MCF 10A (cell line): ENCODE measurements at regions not wholly inside any gene's neighbourhood (a gene's known extent, or its start where the extent isn't known, plus 50 kb on each side); places are given as distances from the start of the nearest gene placed in this dataset.

Experiments
- BruUV-seq: library from RNA; stranded (reverse); fragments of 400-500 nt; replicated peaks from 2 replicates; lab custom pipeline; 2021; lab: Mats Ljungman, UMichigan
- CTCF ChIA-PET: fragments of 300-600 bp; sonication (Branson Sonifier 250); formaldehyde crosslinking; extraction: SDS; loops from one replicate; lab custom pipeline; 2021; ENCODE audit warnings: antibody characterized with exemption, inconsistent platforms; lab: Yijun Ruan, JAX
- POLR2A ChIA-PET: fragments of 300-600, 350-650 bp; sonication (Branson Sonifier 250); formaldehyde crosslinking; extraction: SDS; loops from one replicate; lab custom pipeline; 2020; ENCODE audit warnings: antibody characterized with exemption, inconsistent platforms; lab: Yijun Ruan, JAX
- DNase-seq: peaks from one replicate; pipeline ENCODE4 v3.0.0-alpha.2; 2018; ENCODE audit not compliant: unreplicated experiment
- H3K27ac Mint-ChIP-seq: one replicate; pipeline ENCODE4 v1.8.0; 2022; ENCODE audit warnings: mild to moderate bottlenecking, low read depth, mixed read lengths; ENCODE audit not compliant: unreplicated experiment
- H3K27me3 Mint-ChIP-seq: one replicate; pipeline ENCODE4 v1.8.0; 2022; ENCODE audit warnings: mixed read lengths; ENCODE audit not compliant: insufficient read depth, unreplicated experiment
- H3K36me3 Mint-ChIP-seq: one replicate; pipeline ENCODE4 v1.8.0; 2022; ENCODE audit warnings: mild to moderate bottlenecking, moderate library complexity, mixed read lengths; ENCODE audit not compliant: insufficient read depth, unreplicated experiment
- H3K4me1 Mint-ChIP-seq: one replicate; pipeline ENCODE4 v1.8.0; 2022; ENCODE audit warnings: mixed read lengths; ENCODE audit not compliant: insufficient read depth, unreplicated experiment
- H3K4me3 Mint-ChIP-seq: one replicate; pipeline ENCODE4 v1.8.0; 2022; ENCODE audit warnings: mild to moderate bottlenecking, moderate library complexity, mixed read lengths; ENCODE audit not compliant: unreplicated experiment
- H3K9me3 Mint-ChIP-seq: one replicate; pipeline ENCODE4 v1.8.0; 2022; ENCODE audit warnings: mixed read lengths; ENCODE audit not compliant: unreplicated experiment
- intact Hi-C: fragments of 100-400 bp; cut with micrococcal nuclease; formaldehyde crosslinking; loops from 2 replicates; pipeline ENCODE4 v1.14.1; 2022
- TF ChIP-seq, protein P1 (sequence below): fragments of 200-600 bp; IDR thresholded peaks from one replicate; pipeline ENCODE4 v1.8.0; 2022; ENCODE audit warnings: antibody characterized with exemption, mild to moderate bottlenecking; ENCODE audit not compliant: unreplicated experiment

DNA sequence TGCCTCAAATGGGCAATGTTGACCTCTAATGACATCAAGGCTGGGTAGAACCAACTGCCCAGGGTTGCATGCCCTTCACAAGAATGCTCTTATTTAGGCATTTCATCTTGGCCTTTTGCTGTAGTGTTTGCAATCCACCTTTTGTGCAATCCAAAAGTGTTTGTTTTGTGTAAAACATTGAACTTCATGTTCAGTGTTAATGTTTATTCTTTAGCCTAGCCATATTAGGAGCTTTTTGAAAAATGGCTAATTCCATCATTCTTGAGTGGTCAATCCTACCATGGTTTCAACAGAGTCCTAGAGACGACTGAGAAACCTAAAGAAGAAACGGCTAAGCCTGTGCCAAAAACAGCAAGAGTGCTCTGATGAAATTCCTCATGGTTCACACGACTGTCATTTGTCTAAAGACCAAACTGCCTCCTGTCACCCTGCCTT, 279.6 kb upstream of the PRDM1 start:
- no TSS peak for BruUV-seq
- ChIA-PET POLR2A (interaction anchor here (0.7 to 1.1 kb wide), 2 partner anchors 15 to 281 kb away, joined by 3 read pairs; no protein-coding TSS in a partner anchor), CTCF (interaction anchor here (0.7 kb wide), 2 partner anchors 28 to 416 kb away, joined by 3 to 4 read pairs; no protein-coding TSS in a partner anchor)
- no peak overlapping the region for H3K4me3 Mint-ChIP-seq
- no peak overlapping the region for H3K27ac Mint-ChIP-seq
- DNase-seq: peak; percentile 86
- no peaks in the 10 kb centered on the region for H3K36me3 Mint-ChIP-seq
- H3K27me3 Mint-ChIP-seq: no peaks in the 10 kb centered on the region
- H3K4me1 Mint-ChIP-seq: peaks cover 30% of the 10 kb centered on the region
- H3K9me3 Mint-ChIP-seq: peaks cover 8% of the 10 kb centered on the region
- TF ChIP-seq, protein P1, sequence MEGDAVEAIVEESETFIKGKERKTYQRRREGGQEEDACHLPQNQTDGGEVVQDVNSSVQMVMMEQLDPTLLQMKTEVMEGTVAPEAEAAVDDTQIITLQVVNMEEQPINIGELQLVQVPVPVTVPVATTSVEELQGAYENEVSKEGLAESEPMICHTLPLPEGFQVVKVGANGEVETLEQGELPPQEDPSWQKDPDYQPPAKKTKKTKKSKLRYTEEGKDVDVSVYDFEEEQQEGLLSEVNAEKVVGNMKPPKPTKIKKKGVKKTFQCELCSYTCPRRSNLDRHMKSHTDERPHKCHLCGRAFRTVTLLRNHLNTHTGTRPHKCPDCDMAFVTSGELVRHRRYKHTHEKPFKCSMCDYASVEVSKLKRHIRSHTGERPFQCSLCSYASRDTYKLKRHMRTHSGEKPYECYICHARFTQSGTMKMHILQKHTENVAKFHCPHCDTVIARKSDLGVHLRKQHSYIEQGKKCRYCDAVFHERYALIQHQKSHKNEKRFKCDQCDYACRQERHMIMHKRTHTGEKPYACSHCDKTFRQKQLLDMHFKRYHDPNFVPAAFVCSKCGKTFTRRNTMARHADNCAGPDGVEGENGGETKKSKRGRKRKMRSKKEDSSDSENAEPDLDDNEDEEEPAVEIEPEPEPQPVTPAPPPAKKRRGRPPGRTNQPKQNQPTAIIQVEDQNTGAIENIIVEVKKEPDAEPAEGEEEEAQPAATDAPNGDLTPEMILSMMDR: no peak
- intact Hi-C loops: no loop called here

DNA sequence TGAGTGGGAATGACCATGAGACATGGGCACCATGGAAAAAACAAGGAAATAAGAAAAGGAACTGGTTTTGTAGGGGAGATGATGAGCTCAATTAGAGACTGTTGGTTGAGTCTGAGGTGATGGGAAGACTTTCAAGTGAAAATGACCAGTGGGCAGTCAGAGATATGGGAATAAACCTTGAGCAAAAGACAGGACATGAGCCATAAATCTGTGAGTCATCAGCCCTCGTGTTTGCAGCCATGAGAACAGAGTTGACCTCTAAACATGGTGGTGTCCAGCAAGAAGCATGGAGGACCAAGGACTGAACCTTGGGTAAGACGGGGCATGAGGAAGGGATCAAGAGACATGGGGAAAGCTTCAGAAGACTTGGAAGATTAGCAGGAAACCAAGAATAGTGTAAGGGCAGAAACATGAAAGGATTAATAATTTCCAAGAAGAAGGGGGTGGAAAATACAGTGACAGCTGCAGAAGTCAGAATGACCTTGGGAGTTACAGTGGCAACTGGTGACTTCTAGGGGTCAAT, 280.6 kb upstream of the PRDM1 start:
- H3K9me3 Mint-ChIP-seq: peaks cover 8% of the 10 kb centered on the region
- CTCF ChIA-PET: no interaction called here
- POLR2A ChIA-PET: interaction anchor here (0.7 to 1.1 kb wide), 2 partner anchors 14 to 389 kb away, joined by 3 read pairs; no protein-coding TSS in a partner anchor
- DNase-seq: peak; percentile 42
- H3K36me3 Mint-ChIP-seq: no peaks in the 10 kb centered on the region
- TF ChIP-seq, protein P1: no peak
- intact Hi-C loops: no loop called here
- H3K27ac Mint-ChIP-seq: no peak overlapping the region
- H3K4me3 Mint-ChIP-seq: no peak overlapping the region
- no TSS peak for BruUV-seq
- peaks cover 27% of the 10 kb centered on the region for H3K4me1 Mint-ChIP-seq
- H3K27me3 Mint-ChIP-seq: no peaks in the 10 kb centered on the region

DNA sequence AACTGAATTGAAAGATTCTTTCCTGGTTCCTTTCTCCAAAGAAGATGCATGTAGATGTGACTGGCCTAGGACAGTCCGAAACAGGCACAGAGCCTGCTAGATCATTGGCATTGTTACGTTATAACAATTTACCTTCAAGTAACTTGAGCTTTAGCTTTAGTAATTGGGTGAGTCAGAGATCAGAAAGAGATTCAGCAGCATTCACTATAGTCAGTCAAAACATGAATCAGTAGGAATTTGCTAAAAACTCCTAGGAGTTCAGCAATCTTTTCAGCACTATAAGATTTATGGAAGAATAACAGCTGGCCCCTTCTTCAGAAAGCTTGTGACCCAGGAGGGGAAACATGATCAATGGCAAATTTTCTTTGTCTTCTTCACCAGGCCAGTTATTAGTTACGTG, 281.7 kb upstream of the PRDM1 start:
- Mint-ChIP-seq H3K27me3 (no peaks in the 10 kb centered on the region), H3K4me3 (no peak overlapping the region), H3K27ac (no peak overlapping the region), H3K36me3 (no peaks in the 10 kb centered on the region), H3K4me1 (peaks cover 16% of the 10 kb centered on the region), H3K9me3 (peaks cover 8% of the 10 kb centered on the region)
- CTCF ChIA-PET: interaction anchor here (1.0 to 1.7 kb wide), 2 partner anchors 16 to 313 kb away, joined by 3 read pairs; no protein-coding TSS in a partner anchor
- intact Hi-C loops: no loop called here
- peak; percentile 63 for DNase-seq
- POLR2A ChIA-PET: interaction anchor here (0.6 kb wide), 1 partner anchor 55 kb away, joined by 4 read pairs; no protein-coding TSS in a partner anchor
- TF ChIP-seq, protein P1: no peak
- BruUV-seq: no TSS peak

DNA sequence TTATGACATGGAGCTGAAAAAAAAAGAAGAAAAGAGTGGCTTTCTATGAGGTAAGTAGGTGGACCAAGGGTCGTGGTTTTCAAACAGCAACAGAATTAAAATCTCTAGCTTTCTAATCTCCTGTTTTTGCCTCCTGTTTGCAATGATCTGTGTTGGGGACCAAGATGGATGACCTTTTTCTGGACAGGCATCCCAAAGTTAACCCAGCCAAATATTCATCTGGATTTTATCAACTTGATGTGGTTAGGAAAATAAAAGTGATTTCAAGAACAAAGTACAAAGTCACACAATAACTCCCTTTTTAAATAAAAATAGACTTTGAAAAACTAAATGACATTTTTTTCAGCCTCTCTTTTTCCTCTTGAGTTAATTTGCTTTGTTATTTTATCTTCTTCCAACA, 282.1 kb upstream of the PRDM1 start:
- POLR2A ChIA-PET: interaction anchor here (0.6 kb wide), 1 partner anchor 55 kb away, joined by 4 read pairs; no protein-coding TSS in a partner anchor
- no peaks in the 10 kb centered on the region for H3K36me3 Mint-ChIP-seq
- no peak overlapping the region for H3K27ac Mint-ChIP-seq
- no peaks in the 10 kb centered on the region for H3K27me3 Mint-ChIP-seq
- CTCF ChIA-PET: interaction anchor here (0.6 to 1.7 kb wide), 4 partner anchors 16 to 313 kb away, joined by 3 read pairs; no protein-coding TSS in a partner anchor
- BruUV-seq: no TSS peak
- H3K4me1 Mint-ChIP-seq: peaks cover 15% of the 10 kb centered on the region
- H3K9me3 Mint-ChIP-seq: peaks cover 8% of the 10 kb centered on the region
- H3K4me3 Mint-ChIP-seq: no peak overlapping the region
- TF ChIP-seq, protein P1: no peak
- DNase-seq: no peak
- intact Hi-C loops: no loop called here
